ENCODE measurements at regions not wholly inside any gene's neighbourhood (a gene's known extent, or its start where the extent isn't known, plus 50 kb on each side); places are given as distances from the start of the nearest gene placed in this dataset.

DNA sequence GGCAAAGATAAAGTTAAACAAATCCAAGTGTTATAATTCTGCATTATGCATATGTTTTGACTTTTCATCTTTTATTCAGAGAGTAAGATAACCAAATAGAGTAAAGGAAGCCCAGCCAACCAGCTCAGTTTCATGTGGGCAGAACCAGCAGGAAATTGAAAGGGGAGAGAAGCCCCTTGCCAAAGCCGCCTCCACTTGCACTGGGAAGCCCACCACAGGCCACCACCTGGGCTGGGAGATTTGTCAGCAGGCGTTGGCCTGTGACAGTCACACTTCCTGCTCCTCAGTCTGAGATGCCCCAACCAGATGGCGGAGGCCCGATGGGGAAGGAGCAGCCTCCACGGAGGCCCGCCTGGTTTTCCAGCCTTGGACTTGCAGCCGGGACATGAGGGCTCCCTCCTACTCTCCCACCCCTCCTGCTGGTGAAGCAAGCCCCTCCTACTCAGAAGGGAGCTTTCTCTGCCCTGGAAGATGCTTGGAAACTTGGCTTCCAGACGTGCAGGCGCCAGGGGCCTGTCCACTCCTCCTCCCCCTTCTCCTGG, 166.8 kb upstream of the SULF2 start:
- H3K27me3 Mint-ChIP-seq (ENCODE audit: insufficient read depth) = peaks cover 4% of the 10 kb centered on the region
- H3K36me3 Mint-ChIP-seq (ENCODE audit: low read depth) = no peaks in the 10 kb centered on the region
- Histone ChIP-seq H3K9ac (ENCODE audit: extremely low read depth, low read length, poor library complexity, severe bottlenecking) (no peak overlapping the region), H3K4me3 (ENCODE audit: low read length) (no peak overlapping the region), H3K9me3 (ENCODE audit: control insufficient read depth, low read length) (no peaks in the 10 kb centered on the region), H3K36me3 (ENCODE audit: control insufficient read depth, insufficient read depth, low read length) (no peaks in the 10 kb centered on the region), H3K4me1 (ENCODE audit: control insufficient read depth, insufficient read depth, low read length) (no peaks in the 10 kb centered on the region), H3K27me3 (ENCODE audit: control insufficient read depth, insufficient read depth, low read length, poor library complexity, severe bottlenecking) (no peaks in the 10 kb centered on the region), H3K27ac (ENCODE audit: low read depth, low read length) (no peak overlapping the region)
- H3K4me3 Mint-ChIP-seq = no peak overlapping the region
- H3K9me3 Mint-ChIP-seq = no peaks in the 10 kb centered on the region
- H3K27ac Mint-ChIP-seq = no peak overlapping the region
- no peak for DNase-seq
- 85 to 100% methylated on average over 3 to 9 of the region's 9 CpGs for WGBS, 2 experiments (ENCODE audit: insufficient coverage in 1 of 2, insufficient read length in 1 of 2)
- H3K4me1 Mint-ChIP-seq = peaks cover 15% of the 10 kb centered on the region
- TF ChIP-seq CTCF (conservative IDR thresholded peaks at IDR 0.05) = no peak

DNA sequence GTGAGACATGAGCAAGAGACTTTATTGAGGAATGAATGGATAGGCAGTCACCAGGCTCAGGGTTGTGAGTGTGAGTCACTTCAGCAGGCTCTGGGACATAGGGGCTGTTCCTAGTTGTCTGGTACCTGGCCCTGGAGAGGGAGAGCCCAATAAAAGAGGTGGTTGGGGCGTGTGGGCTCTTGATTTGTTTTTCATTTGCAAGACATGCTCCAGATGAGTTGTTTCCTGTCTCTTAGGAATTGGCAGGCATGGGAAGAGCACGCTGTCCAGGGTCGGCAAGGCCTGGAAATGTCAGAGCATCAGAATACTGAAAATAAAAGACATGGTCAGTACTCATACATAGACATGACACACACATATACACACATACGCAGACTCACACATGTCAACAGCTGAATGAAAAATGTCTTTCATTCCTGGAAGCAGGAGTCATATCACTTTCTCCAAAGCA, 166.3 kb upstream of the SULF2 start:
- Histone ChIP-seq H3K27ac (ENCODE audit: low read depth, low read length) (no peak overlapping the region), H3K27me3 (ENCODE audit: control insufficient read depth, insufficient read depth, low read length, poor library complexity, severe bottlenecking) (no peaks in the 10 kb centered on the region), H3K4me1 (ENCODE audit: control insufficient read depth, insufficient read depth, low read length) (no peaks in the 10 kb centered on the region), H3K36me3 (ENCODE audit: control insufficient read depth, insufficient read depth, low read length) (no peaks in the 10 kb centered on the region), H3K4me3 (ENCODE audit: low read length) (no peak overlapping the region), H3K9ac (ENCODE audit: extremely low read depth, low read length, poor library complexity, severe bottlenecking) (no peak overlapping the region), H3K9me3 (ENCODE audit: control insufficient read depth, low read length) (no peaks in the 10 kb centered on the region)
- WGBS, 2 experiments (ENCODE audit: insufficient coverage in 1 of 2, insufficient read length in 1 of 2) = 78 to 90% methylated on average over 2 to 4 of the region's 4 CpGs
- no peak overlapping the region for H3K27ac Mint-ChIP-seq
- H3K27me3 Mint-ChIP-seq (ENCODE audit: insufficient read depth) = peaks cover 4% of the 10 kb centered on the region
- H3K4me3 Mint-ChIP-seq = no peak overlapping the region
- no peaks in the 10 kb centered on the region for H3K36me3 Mint-ChIP-seq (ENCODE audit: low read depth)
- H3K9me3 Mint-ChIP-seq = no peaks in the 10 kb centered on the region
- H3K4me1 Mint-ChIP-seq = peaks cover 19% of the 10 kb centered on the region
- no peak for DNase-seq
- no peak for TF ChIP-seq CTCF (conservative IDR thresholded peaks at IDR 0.05)

- H3K9ac ChIP-seq (ENCODE audit: extremely low read depth, low read length, poor library complexity, severe bottlenecking) = no peak overlapping the region
- WGBS, 2 experiments (ENCODE audit: insufficient coverage in 1 of 2, insufficient read length in 1 of 2) = 95 to 97% methylated on average over 3 to 24 of the region's 24 CpGs
These were observed 165.6 kb upstream of the SULF2 start for GRCh38 chr20:47950913-47951283.

More at GRCh38 chr20:47950913-47951283, 165.6 kb upstream of the SULF2 start:
- H3K9me3 ChIP-seq (ENCODE audit: control insufficient read depth, low read length) = no peaks in the 10 kb centered on the region
- no peak for DNase-seq
- no peaks in the 10 kb centered on the region for H3K9me3 Mint-ChIP-seq
- H3K27me3 Mint-ChIP-seq (ENCODE audit: insufficient read depth) = peaks cover 4% of the 10 kb centered on the region
- H3K4me1 Mint-ChIP-seq = peaks cover 19% of the 10 kb centered on the region
- no peaks in the 10 kb centered on the region for H3K36me3 Mint-ChIP-seq (ENCODE audit: low read depth)
- no peaks in the 10 kb centered on the region for H3K4me1 ChIP-seq (ENCODE audit: control insufficient read depth, insufficient read depth, low read length)
- no peak overlapping the region for H3K4me3 Mint-ChIP-seq
- H3K27ac ChIP-seq (ENCODE audit: low read depth, low read length) = no peak overlapping the region
- TF ChIP-seq CTCF (conservative IDR thresholded peaks at IDR 0.05) = no peak
- H3K27me3 ChIP-seq (ENCODE audit: control insufficient read depth, insufficient read depth, low read length, poor library complexity, severe bottlenecking) = no peaks in the 10 kb centered on the region
- no peak overlapping the region for H3K27ac Mint-ChIP-seq
- no peak overlapping the region for H3K4me3 ChIP-seq (ENCODE audit: low read length)
- no peaks in the 10 kb centered on the region for H3K36me3 ChIP-seq (ENCODE audit: control insufficient read depth, insufficient read depth, low read length)
